ENCODE measurements at regions not wholly inside any gene's neighbourhood (a gene's known extent, or its start where the extent isn't known, plus 50 kb on each side); places are given as distances from the start of the nearest gene placed in this dataset.

DNA sequence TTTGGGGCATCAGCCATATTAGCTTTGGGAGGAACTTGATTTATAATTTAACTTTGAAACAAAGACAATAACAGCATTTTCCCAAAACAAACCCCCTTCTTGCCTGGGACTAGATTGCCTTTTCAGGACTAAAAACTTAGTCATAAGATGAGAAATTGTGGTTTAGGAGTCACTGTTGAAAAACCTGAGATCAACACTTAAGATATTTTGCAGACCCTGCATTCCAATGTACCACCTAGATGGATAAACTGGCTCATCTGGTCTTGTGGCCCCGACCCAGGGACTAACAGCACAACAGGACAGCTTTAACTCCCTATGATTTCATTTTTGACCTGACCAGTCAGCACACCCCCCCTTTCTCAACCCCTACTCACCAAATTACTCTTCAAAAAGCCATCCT lies 1165.4 kb downstream of the XPNPEP1 start:
- no peak for DNase-seq

DNA sequence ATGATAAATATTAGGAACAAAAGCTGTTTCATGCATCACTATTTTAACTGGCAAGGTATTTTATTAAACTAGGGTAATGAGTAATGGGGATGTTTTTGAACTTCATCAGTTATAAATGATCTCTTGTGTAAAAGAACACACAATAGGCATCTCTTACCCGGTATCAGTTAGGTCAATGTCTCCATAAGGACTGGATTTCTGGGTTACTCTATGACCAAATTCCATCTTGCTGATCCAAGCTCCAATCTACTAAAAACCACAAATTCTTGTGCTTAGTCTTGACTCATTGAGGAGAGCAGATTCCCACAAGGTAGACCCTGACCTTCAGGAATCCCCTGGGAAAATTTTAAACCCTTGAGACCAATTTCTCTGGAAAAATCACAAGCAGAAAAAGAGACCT lies 1167.7 kb downstream of the XPNPEP1 start:
- DNase-seq = no peak

DNA sequence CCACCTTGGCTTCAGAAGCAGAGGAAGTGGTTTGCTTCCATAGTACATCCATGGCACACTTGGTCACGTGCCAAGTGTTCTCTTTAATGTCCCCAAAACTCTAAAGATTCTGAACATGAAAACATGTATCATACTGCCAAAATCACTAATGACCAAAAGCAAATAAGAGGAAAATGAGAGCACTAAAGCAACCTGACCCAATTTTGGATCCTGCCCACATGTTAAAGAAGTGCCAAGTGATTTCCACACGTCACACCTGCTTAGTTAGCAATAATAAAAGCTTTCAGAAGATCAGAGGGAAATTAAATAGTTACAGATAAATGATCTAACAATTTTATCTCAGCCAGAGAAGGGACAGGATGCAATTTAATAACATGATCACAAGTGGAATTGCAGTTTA lies 1170.0 kb downstream of the XPNPEP1 start:
- DNase-seq = no peak

DNA sequence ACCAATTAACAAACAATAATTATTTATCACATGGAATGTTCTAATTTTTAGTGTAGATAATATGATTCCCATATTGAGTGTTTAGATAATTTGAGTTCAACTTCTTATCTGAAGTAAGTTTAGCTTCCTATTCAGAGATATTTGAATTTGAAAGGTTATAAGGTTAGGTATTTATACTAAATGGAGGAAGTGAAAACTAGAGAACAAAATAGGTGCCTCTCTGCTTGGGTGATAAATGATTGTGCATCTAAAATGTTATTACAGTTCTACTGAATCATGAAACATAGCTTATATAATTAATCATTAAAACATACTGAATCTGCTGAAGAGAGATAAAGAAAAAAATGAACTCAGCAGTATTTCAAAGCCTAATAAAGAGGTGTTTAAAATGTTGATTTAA lies 1174.3 kb downstream of the XPNPEP1 start:
- DNase-seq = no peak

DNA sequence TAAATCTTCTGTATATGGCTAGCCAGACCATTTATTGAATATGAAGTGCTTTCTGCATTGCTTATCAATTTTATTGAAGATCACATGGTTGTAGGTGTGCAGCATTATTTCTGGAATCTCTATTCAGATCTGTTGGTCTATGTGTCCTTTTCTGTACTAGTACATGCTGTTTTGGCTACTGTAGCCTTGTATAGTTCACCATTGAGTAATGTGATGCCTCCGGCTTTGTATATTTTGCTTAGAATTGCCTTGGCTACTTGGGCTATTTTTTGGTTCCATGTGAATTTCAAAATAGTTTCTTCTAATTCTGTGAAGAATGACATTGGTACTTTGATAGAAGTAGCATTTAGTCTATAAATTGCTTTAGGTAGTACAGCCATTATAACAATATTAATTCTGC lies 1187.2 kb downstream of the XPNPEP1 start:
- no peak for DNase-seq

DNA sequence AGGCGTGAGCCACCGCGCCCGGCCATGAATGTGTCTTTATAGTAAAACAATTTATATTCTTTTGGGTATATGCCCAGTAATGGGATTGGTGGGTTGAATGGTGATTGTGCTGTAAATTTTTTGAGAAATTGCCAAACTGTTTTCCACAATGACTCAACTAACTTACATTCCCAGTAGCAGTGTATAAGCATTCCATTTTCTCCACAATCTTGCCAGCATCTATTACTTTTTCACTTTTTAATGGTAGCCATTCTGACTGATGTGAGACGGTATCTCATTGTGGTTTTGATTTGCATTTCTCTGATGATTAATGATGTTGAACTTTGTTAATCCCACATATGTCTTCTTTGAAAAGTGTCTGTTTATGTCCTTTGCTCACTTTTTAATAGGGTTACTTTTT lies 1187.9 kb downstream of the XPNPEP1 start:
- DNase-seq = no peak

DNA sequence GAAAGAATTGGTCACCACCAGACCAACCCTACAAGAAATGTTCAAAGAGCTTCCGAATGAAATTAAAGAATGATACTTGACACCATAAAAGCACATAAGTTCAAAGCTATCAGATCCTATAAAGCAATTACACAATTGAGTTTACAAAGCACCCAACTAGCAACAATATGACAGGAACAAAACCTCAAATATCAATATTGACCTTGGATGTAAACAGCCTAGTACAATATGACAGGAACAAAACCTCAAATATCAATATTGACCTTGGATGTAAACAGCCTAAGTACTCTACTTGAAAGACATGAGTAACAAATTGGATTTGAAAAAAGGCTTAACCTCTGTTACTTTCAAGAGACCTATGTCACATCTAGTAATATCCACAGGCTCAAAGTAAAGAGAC lies 1201.4 kb downstream of the XPNPEP1 start:
- DNase-seq = no peak

DNA sequence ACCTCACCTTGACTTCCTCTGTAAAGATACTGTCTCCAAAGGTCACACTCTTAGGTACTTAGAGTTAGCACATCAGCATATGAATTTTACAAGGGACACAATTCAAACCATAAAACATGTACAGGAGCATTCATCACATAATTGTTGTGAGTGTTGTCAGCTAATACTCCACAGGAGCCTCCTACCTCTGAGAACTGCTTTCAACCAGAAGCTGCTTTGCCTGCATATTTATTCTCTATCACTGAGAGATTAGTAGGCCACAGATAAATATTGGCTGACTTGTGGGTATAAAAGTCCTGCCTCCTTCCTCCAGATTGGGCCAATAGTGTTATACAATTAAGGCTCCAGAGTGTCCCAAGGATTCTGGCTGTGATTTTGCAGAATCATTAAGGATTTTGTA lies 1207.0 kb downstream of the XPNPEP1 start:
- DNase-seq = no peak

DNA sequence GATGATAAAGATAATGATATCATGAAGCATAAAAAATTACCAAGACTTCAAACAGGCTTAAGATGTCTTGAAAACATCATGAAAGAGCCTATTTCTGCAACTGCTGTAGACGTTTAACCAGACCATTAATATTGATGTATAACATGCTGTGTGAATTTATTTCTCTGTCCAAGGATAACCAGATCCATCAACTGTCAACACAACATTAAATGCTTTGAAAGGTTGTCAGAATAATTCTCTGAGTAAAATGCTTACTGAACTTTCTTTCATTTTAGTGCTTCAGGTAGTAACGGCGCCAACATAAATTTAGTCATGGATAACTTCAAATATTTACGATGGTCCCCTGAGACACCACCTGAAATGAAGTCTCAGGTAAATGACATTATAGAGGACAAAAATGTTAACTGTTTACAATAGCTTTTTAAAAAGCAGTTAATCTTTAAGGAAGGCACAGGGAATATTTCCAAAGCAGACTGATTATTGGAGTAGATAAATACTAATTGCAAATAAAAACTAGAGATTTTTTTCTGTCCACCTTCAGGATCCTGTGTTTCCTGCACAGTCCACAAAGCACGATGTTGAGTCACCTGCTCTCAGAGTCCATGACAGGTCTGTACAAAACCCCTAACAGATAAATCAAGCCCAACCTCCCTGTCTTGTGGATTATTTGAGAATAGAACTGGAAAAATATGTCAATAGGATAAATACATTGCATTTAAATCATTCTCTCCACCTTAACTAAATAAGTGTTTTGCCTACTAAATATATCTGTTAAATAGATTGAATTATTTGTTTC lies 1213.2 kb downstream of the XPNPEP1 start:
- DNase-seq = no peak

DNA sequence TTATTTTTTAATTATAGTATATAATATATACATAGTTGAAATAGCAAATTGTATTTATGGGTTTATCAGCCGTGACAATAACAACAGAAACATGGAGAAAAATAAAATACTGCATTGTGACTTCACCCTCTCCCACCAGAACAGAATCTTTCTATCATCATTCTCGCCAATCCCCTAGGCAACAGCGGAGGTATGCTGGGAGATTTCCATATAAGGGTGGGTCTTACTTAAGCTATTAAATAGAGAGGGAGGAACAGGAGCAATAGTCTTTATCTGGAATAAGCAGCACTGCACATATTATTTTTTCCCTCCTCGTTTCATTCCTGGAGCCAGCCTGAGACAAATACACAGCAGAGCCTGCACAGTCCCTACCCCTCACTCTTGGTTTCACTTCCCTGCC lies 1214.9 kb downstream of the XPNPEP1 start:
- DNase-seq = no peak

DNA sequence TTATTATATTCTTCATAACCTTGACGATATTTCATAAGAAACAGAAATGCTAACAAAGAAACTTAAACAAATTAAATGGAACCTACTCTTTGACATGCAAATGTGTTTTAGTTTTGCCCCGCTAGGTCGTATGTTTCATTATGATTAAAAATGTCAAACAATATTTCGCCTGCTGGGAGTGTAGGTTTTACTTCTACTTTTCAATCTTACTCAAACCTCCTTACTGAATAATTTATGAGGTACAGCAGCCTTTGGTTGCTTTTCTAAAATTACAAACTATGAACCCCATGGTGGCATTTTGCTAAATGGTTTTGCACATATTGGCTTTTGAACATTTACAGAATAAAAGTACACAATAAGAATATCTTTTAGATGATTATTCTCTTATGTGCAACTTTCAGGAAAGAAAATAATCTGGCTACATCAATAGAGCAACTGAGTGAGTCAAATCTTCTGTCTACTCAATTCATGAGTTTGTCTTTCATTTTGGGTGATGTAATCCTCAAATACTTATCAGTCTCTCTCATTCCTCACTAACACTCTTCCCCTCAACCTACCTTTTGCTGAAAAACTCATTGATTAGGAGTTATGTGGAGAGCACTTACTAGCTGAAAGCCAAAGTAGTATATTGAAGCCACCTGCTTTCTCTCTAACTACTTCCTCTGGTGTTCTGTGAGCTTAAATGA lies 1226.4 kb downstream of the XPNPEP1 start:
- no peak for DNase-seq

DNA sequence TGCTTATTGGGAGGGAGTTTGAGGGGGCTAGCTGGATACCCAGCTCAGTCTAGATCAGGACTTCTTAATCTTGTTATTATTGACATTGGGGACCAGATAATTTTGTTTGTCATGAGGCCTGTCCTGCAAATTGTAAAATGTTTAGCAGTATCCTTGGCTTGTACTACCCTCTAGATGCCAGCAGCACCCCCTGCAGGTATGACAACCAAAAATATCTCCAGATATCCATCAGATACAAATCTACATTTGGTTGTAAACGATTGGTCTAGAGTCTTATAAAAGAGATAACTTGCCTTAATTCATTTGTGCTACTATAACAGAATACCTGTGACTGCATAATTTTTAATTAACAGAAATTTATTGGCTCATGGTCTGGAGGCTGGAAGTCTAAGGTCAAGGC lies 1232.2 kb downstream of the XPNPEP1 start:
- no peak for DNase-seq

DNA sequence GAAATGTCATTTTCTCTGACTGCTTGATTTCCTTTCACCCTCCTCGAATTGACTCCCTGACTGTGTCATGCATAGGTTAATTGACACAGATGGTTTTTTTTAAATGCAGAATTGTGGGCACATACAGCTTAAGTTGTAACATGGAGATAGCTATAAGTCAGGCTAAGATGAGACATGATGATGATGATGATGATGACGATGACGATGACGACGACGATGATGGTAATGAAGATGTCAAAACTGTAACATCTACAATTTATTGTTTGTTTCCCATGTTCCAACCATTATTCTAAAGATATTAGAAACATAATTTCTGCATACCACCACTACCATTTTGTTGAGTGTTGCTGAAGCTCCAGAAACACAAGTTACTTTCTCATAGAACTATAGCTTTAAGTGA lies 1232.8 kb downstream of the XPNPEP1 start:
- no peak for DNase-seq

DNA sequence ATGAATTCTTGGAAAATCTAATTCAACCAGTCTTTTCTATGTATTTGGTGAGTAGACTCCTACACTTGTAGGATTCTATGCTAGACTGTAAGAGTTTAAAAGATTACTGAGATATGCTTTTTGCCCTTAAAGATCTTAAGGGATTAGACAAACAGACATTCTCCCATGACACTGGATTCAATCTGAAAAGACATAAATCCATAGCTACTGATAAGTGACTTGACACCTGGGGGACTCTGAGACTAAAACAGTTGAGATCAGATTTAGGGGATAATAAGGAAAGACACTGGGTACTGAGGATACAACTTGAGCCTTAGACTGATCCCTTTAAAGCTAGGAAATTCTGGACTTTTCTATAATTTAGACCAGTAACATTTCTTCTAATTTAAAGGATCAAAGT lies 1233.4 kb downstream of the XPNPEP1 start:
- DNase-seq = no peak

DNA sequence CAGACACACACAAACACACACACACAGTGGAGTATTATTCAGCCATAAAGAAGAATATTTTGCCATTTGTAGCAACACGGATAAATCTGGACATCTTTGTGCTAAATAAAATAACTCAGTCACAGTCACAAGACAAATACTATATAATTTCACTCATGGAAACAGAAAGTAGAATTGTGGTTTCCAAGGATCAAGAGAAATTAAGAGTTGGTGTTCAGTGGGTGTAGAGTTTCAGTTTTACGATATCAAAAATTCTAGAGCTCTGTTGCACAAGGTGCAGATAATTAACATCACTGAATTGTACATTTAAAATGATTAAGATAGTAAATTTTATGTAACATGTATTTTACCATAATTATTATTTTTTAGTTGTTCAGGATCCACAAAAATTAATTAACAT lies 1235.0 kb downstream of the XPNPEP1 start:
- no peak for DNase-seq

DNA sequence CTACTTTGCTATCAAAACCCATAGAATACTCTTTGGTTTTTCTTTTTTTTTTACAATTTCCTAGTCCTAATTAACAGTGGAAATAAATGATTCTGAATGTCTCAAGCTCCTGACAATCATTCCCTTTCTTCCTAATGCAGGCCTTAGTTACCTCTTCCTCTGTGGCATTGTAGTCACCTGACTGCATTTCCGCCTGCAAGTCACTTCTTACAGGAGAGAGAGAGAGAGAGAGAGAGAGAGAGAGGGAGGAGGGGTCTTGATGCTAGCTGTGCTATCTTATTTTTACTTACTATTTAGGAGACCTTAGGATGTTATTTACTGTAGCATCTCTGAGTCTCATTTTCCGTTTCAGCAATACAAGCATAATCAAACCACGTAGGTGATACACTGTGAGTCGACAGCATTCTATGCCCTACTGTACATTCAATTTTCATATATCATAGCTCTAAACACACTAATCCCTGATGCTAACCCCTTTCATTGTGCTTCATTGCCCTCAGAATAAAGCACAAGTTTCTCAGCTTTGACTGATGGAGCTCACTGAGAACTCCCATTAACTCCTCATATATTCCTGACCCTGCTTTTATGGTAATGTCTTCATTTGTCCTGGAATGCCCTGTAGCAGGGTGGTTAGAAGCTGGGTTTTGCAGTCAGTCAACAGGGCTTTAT lies 1237.3 kb downstream of the XPNPEP1 start:
- no peak for DNase-seq

DNA sequence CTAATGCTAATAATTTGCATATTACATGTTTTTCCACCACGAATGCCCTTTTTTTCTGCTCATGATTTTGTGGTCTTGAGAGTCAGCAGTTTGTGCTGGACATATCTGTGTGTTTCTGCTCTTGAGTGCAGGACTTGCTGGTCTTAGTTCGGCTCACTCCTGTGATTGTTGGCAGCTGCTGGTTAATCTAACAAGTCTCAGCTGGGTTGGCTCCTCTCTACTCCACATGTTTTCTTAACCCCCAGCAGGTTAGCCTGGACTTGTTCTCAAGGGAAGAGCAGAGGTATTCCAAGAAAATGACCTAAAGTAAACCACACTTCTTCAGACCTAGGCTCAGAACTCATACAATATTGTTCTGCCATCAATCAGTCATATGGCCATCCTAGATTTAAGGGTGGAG lies 1238.9 kb downstream of the XPNPEP1 start:
- no peak for DNase-seq

DNA sequence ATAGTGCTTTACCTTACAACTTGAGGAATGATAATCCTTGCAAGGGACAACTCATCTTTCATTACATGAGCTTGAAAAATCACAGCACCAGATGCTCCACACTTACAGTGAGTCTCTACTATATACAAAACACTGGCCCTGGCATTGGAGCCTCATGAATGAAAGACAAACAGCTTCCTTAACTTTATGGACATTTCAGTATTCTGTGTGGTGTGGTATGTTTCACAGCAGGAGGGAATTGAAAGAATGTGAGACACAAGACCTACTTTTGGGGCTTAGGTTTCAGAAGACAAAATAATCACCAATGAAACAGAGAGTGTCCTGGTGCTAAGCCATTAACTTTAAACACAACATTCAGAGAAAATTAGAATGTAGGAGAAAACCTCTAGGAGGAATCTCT lies 1249.6 kb downstream of the XPNPEP1 start:
- no peak for DNase-seq

DNA sequence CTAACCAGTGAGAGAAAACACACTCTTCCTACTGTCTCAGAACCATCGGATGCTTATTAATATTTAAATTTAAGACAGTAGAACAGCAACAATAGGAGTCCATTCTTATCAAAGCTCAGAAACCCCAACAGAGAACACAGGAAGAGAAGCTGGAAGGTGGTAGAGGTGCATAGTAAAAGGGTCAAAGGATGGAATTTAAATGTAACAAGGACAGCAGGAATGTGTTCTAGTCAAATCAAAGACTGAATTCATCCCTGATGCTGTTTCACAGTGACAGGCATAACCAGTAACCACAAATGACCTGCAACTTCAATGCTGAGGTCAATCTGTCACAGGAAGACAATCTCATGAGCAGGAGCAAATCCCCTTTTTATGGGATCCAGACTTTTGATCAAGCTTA lies 1259.7 kb downstream of the XPNPEP1 start:
- DNase-seq = no peak

DNA sequence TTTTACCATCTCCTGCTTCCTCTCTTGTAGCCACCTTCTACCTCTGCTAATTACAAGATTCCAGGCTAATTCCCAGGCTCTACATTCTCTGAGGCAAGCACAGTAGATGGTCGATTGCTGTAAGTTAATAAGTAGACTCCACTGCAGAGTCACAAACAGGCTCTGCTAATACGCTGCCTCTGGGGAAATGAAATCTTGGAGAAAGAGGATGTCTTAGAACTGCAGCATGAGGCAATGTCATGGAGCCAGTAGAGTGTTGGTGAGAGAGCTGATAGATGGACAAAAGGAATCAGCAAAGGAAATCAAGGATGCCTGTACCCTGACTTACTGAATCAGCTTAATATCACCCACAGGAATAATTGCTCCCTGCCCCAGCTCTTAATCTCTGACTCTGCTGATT lies 1260.3 kb downstream of the XPNPEP1 start:
- DNase-seq = no peak

DNA sequence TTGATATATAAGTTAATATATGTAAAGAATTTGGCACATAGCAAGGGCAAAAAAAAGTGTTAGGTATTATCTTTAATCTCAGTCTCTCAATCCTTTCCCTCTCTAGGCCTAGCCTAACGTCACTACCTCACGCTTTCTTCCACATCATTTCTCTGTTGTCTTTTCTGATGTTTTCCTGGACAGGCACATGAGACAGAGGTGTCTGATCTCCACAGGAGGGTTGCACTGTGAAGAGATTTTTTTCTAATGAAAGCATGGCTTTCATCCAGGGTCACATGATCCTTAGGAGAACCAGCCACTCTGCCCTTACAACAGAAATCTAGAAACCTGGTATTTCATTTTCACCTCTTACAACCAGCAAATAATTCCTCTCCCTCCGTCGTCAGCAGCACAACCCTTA lies 1268.3 kb downstream of the XPNPEP1 start:
- no peak for DNase-seq

DNA sequence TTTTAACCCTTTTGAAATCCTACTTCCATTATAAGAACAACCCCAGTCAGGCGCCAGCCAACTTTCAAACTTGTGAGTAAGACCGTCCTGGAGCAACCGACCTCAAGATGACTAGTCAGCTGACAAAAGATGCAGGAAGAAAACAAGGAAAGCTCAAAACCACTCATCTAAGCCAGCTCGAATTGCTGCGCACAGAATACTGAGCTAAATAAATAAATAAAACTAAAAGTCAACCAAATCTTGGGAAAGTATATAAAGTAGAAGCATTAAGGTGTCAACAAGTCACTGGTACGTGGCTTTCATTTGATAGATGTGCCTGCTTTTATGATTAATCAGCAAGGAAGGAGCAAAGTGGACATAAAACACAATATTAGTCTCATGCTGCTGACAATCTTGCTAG lies 1269.8 kb downstream of the XPNPEP1 start:
- no peak for DNase-seq

DNA sequence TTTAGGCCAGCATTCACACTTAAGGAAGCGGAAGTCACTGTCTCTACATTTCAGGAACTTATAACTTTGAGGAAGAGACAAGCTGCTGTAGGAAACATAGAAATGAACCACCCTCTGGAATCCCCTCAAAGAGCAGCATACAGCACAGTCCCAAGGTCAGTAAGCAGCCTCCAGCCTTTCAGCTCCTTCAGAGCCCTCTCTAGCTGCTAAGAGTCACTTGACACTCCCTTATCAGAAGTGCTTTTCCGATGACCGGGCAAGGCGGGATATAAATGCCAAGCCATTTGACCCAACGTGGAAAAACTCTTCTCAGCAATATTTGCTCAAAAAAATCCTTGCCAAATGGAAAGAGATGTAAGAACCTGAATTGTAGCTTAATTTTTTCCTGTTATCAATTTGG lies 1284.3 kb downstream of the XPNPEP1 start:
- no peak for DNase-seq

DNA sequence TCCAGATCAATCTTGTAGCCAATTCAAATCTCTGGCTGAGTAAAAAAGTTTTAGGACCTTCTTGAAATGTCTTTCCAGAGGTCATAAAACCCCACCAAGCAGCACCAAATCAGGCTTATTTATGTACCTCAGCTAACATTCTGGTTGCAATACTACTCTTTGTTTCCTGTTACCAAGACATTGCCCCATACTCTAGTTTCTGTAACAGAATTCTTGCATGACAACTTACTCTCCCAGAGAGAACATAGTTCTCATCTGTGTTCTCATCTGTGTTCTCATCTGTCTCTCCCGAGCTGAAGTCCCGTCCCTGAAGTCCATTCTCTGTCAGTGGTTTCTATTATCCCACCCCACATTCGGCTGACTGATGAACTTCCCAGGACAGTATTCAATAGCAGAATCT lies 1285.1 kb downstream of the XPNPEP1 start:
- DNase-seq = no peak
